AG10803 (cell line): ENCODE measurements at regions not wholly inside any gene's neighbourhood (a gene's known extent, or its start where the extent isn't known, plus 50 kb on each side); places are given as distances from the start of the nearest gene placed in this dataset.

ENCODE experiments used
- DNase-seq: peaks from one replicate; pipeline ENCODE4 v3.0.0; 2010; ENCODE audit warnings: low read depth
- H3K4me3 ChIP-seq: 2 replicates; pipeline ENCODE4 v1.5.1; 2011; ENCODE audit warnings: mild to moderate bottlenecking, low read length, control low read depth
- TF ChIP-seq, protein P1 (sequence below): conservative IDR thresholded peaks from 2 replicates; pipeline ENCODE4 v1.5.1; 2011; ENCODE audit warnings: mild to moderate bottlenecking, low read length, control low read depth, inconsistent platforms

DNA sequence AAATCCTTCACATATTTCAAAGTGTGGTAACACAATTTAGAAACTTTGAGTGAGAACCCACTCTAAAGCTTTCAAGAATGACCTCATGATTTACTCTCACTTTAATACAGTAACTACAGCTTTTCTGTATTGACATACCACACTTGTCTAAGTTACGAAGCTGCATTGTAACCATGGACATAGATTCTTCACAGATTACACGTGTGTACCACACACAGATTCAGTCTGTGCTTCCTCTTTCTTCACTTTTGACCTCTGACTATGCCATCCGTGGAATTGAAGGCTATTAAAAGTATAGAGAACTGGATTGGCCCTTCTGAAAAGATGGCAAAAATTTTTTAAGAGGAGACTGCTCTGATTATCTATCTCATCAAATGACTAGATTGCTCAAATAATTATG is 172.7 kb downstream of the TANC2 start:
- DNase-seq, result peak; percentile 58
- H3K4me3 ChIP-seq, result no peak overlapping the region
- TF ChIP-seq, protein P1, sequence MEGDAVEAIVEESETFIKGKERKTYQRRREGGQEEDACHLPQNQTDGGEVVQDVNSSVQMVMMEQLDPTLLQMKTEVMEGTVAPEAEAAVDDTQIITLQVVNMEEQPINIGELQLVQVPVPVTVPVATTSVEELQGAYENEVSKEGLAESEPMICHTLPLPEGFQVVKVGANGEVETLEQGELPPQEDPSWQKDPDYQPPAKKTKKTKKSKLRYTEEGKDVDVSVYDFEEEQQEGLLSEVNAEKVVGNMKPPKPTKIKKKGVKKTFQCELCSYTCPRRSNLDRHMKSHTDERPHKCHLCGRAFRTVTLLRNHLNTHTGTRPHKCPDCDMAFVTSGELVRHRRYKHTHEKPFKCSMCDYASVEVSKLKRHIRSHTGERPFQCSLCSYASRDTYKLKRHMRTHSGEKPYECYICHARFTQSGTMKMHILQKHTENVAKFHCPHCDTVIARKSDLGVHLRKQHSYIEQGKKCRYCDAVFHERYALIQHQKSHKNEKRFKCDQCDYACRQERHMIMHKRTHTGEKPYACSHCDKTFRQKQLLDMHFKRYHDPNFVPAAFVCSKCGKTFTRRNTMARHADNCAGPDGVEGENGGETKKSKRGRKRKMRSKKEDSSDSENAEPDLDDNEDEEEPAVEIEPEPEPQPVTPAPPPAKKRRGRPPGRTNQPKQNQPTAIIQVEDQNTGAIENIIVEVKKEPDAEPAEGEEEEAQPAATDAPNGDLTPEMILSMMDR, result no peak

DNA sequence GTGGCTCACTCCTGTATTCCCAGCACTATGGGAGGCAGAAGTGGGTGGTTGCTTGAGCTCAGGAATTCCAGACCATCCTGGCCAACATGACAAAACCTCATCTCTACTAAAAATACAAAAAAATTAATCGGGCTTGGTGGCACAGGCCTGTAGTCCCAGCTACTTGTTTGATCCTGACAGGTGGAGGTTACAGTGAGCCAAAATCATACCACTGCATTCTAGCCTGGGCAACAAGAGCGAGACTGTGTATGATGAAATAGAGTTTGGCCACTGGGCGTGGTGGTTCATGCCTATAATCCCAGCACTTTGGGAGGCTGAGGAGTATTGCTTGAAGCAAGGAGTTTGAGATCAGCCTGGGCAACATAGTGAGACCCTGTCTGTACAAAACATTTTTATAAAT is 173.3 kb downstream of the TANC2 start:
- H3K4me3 ChIP-seq, result no peak overlapping the region
- no peak for DNase-seq
- TF ChIP-seq, protein P1, result no peak

DNA sequence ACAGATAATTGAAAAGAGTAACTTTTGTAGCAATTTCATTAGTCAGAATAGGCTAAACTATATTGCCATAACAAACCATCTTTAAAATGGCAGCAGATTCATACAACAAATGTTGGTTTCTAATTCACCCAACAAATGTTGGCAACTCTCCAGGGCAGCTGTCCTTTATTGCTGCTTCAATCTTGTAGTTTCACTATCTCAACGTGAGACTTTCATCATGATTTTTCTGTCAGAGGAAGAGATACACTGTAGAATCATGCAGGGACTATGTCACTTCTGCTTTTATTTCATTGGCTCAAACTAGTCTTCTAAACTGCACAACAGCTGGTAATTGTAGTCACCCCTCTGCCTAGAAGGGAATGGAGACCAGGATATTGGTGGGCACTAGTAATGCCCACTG is 174.2 kb downstream of the TANC2 start:
- no peak overlapping the region for H3K4me3 ChIP-seq
- peak; percentile 24 for DNase-seq

DNA sequence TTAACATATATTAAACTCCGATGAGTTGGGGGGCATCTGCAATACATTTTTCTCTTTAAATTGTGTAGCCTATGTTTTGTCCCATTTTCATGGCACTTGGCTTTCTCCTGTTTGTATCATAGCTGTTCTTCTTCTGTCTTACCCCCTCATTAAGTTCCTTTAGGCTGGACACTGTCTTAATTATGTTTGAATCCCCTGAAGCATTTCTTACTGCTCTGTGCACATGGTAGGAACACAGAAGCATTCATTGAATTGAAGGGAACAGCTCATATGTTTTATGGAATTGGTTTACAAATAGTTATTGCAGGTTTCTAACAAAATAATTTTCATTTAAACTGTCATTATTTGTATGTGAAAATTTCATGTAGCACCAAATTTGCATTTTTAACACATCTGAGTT is 176.8 kb downstream of the TANC2 start:
- TF ChIP-seq, protein P1, result no peak
- no peak for DNase-seq

More for the DNA sequence above, 174.2 kb downstream of the TANC2 start:
- TF ChIP-seq, protein P1, result no peak

DNA sequence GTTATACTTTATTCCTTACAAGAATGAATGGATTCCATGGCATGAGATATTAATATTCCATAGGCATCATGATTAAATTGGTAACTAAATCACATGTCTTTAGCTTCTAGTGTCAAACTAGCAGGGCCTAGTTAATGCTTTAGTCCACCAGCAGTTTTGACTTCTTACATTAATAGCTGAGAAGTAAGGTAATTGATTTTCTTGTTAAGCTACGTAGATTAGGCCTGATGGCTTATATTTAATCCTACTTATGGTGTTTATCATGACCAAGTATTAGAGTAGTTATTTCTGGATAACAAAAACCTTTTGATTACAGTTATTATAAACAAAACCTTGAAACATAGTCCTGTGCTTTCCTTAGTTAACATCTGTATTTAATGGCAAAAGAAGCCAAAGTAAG is 184.5 kb downstream of the TANC2 start:
- TF ChIP-seq, protein P1, result no peak
- no peak for DNase-seq
- no peak overlapping the region for H3K4me3 ChIP-seq

More for the DNA sequence above, 176.8 kb downstream of the TANC2 start:
- H3K4me3 ChIP-seq, result no peak overlapping the region

DNA sequence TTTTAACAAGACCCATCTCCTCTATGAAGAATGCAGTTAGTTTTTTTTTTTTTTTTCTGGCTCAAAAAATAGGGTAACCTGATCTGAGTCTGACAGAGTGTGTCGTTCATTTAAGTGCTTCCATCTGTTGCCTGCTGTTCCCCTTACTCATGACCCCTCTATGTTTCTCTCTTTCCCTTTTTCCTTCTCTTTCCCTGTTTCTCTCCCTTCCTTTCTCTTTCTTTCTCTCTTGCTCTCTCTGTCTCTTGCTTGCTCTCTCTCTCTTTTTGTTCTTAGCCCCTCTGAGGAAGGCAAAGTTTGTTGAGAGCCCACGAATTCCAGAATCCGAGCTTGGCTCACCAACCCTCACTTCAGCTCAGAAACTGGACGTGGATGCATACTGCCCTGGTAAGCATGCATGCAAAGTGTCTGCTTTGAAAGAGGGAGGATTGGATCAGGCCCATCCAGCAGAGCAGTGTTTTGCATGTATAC is 185.0 kb downstream of the TANC2 start:
- DNase-seq, result peak; percentile 55
- TF ChIP-seq, protein P1, result no peak
- peak overlapping the region; percentile 26 for H3K4me3 ChIP-seq

DNA sequence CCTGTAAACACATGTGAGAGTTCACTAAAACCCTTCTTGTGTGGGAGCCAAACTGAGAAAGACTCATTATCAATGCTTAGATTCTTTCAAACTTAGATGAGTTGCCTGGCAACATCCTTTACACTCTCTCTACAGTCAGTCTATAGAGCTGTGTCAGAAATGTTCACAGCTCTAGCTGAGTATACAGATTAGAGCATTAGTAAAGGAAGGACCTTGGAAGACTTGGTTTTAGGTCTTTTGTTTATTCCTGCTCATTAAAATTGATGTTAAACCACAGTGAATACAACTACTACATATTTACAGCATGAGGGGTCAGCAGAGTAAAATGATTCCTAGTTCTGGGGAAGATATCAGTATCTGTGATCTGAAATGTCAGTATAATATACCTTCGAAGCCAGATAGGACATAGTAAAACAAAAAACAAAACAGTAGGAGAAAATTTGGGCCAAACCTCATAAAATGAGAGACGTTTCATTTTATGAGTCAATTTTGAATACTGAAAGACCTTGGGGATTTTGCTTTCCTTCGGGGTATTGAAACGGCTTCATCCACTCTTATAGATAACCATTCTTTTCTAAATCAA is 186.0 kb downstream of the TANC2 start:
- H3K4me3 ChIP-seq, result no peak overlapping the region
- TF ChIP-seq, protein P1, result no peak
- DNase-seq, result peak; percentile 18
